ENCODE measurements at regions not wholly inside any gene's neighbourhood (a gene's known extent, or its start where the extent isn't known, plus 50 kb on each side); places are given as distances from the start of the nearest gene placed in this dataset.

- no peak for DNase-seq
- H3K4me3 ChIP-seq, result no peak overlapping the region
- H3K9me3 ChIP-seq (ENCODE audit: insufficient read depth, low read depth), result no peaks in the 10 kb centered on the region
- BruUV-seq (replicated peaks), result no TSS peak
- intact Hi-C loops (cut with micrococcal nuclease; ENCODE audit: unreplicated experiment), result no loop called here
- no peaks in the 10 kb centered on the region for H3K4me1 ChIP-seq (replicated peaks; ENCODE audit: insufficient read depth)
- no peaks in the 10 kb centered on the region for H3K36me3 ChIP-seq (ENCODE audit: low read depth)
- no peak overlapping the region for H3K4me2 ChIP-seq
- ChIA-PET CTCF (no interaction called here), POLR2A (ENCODE audit: unreplicated experiment) (no interaction called here)
- no peaks in the 10 kb centered on the region for H3K9me2 ChIP-seq (ENCODE audit: insufficient read depth)
- H3K79me2 ChIP-seq (ENCODE audit: low read depth), result no peaks in the 10 kb centered on the region
- H3F3A ChIP-seq (ENCODE audit: insufficient read depth, low read depth), result no peaks in the 10 kb centered on the region
- H3K27me3 ChIP-seq (ENCODE audit: insufficient read depth, low read depth), result no peaks in the 10 kb centered on the region
- no peaks in the 10 kb centered on the region for H4K20me1 ChIP-seq (ENCODE audit: insufficient read depth)
- TF ChIP-seq, protein P1, sequence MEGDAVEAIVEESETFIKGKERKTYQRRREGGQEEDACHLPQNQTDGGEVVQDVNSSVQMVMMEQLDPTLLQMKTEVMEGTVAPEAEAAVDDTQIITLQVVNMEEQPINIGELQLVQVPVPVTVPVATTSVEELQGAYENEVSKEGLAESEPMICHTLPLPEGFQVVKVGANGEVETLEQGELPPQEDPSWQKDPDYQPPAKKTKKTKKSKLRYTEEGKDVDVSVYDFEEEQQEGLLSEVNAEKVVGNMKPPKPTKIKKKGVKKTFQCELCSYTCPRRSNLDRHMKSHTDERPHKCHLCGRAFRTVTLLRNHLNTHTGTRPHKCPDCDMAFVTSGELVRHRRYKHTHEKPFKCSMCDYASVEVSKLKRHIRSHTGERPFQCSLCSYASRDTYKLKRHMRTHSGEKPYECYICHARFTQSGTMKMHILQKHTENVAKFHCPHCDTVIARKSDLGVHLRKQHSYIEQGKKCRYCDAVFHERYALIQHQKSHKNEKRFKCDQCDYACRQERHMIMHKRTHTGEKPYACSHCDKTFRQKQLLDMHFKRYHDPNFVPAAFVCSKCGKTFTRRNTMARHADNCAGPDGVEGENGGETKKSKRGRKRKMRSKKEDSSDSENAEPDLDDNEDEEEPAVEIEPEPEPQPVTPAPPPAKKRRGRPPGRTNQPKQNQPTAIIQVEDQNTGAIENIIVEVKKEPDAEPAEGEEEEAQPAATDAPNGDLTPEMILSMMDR (conservative IDR thresholded peaks at IDR 0.05), result no peak
- no peak for TF ChIP-seq EZH2 (IDR thresholded peaks at IDR 0.05; ENCODE audit: low read depth)
- H3K27ac ChIP-seq, result no peak overlapping the region
- H2AFZ ChIP-seq, result no peak overlapping the region
These were observed 452.4 kb upstream of the RGPD4 start for GRCh38 chr2:107374249-107374648.

- Histone ChIP-seq H3K9me3 (ENCODE audit: insufficient read depth, low read depth) (no peaks in the 10 kb centered on the region), H3K4me1 (replicated peaks; ENCODE audit: insufficient read depth) (no peaks in the 10 kb centered on the region), H3K27me3 (ENCODE audit: insufficient read depth, low read depth) (no peaks in the 10 kb centered on the region), H2AFZ (no peak overlapping the region), H3K36me3 (ENCODE audit: low read depth) (no peaks in the 10 kb centered on the region), H3K9me2 (ENCODE audit: insufficient read depth) (no peaks in the 10 kb centered on the region), H3K79me2 (ENCODE audit: low read depth) (no peaks in the 10 kb centered on the region), H4K20me1 (ENCODE audit: insufficient read depth) (no peaks in the 10 kb centered on the region), H3K4me3 (no peak overlapping the region), H3F3A (ENCODE audit: insufficient read depth, low read depth) (no peaks in the 10 kb centered on the region), H3K27ac (no peak overlapping the region), H3K4me2 (no peak overlapping the region)
- DNase-seq, result no peak
- ChIA-PET CTCF (no interaction called here), POLR2A (ENCODE audit: unreplicated experiment) (no interaction called here)
- intact Hi-C loops (cut with micrococcal nuclease; ENCODE audit: unreplicated experiment), result no loop called here
- no TSS peak for BruUV-seq (replicated peaks)
- TF ChIP-seq EZH2 (IDR thresholded peaks at IDR 0.05; ENCODE audit: low read depth), result no peak
- TF ChIP-seq, protein P1 (conservative IDR thresholded peaks at IDR 0.05), result no peak
These were observed 449.8 kb upstream of the RGPD4 start for GRCh38 chr2:107376909-107377308.

- no peaks in the 10 kb centered on the region for H3K4me1 ChIP-seq (replicated peaks; ENCODE audit: insufficient read depth)
- intact Hi-C loops (cut with micrococcal nuclease; ENCODE audit: unreplicated experiment), result no loop called here
- no peaks in the 10 kb centered on the region for H3K27me3 ChIP-seq (ENCODE audit: insufficient read depth, low read depth)
- no peak for DNase-seq
- H3K4me3 ChIP-seq, result no peak overlapping the region
- no peak overlapping the region for H2AFZ ChIP-seq
- H3F3A ChIP-seq (ENCODE audit: insufficient read depth, low read depth), result no peaks in the 10 kb centered on the region
- H3K4me2 ChIP-seq, result no peak overlapping the region
- H3K9me2 ChIP-seq (ENCODE audit: insufficient read depth), result no peaks in the 10 kb centered on the region
- no peak overlapping the region for H3K27ac ChIP-seq
- no peaks in the 10 kb centered on the region for H3K79me2 ChIP-seq (ENCODE audit: low read depth)
- no peaks in the 10 kb centered on the region for H4K20me1 ChIP-seq (ENCODE audit: insufficient read depth)
- BruUV-seq (replicated peaks), result no TSS peak
- no peaks in the 10 kb centered on the region for H3K9me3 ChIP-seq (ENCODE audit: insufficient read depth, low read depth)
- ChIA-PET CTCF (no interaction called here), POLR2A (ENCODE audit: unreplicated experiment) (no interaction called here)
- H3K36me3 ChIP-seq (ENCODE audit: low read depth), result no peaks in the 10 kb centered on the region
- TF ChIP-seq, protein P1 (conservative IDR thresholded peaks at IDR 0.05), result no peak
- TF ChIP-seq EZH2 (IDR thresholded peaks at IDR 0.05; ENCODE audit: low read depth), result no peak
These were observed 445.8 kb upstream of the RGPD4 start for GRCh38 chr2:107380912-107381311.
